NCI-H446 treated with DMSO at 0.1 percent for 48 hours (cell line): ENCODE measurements at regions not wholly inside any gene's neighbourhood (a gene's known extent, or its start where the extent isn't known, plus 50 kb on each side); places are given as distances from the start of the nearest gene placed in this dataset.
A peak's percentile ranks its signal among the peaks of the same experiment; 100 is the strongest.

Experiments
- DNase-seq: peaks from one replicate; lab custom pipeline; 2025; lab: John Stamatoyannopoulos, UW

- peak; percentile 28 for DNase-seq
These were observed 171.6 kb downstream of the SLC6A15 start for GRCh38 chr12:84741031-84741430.

GRCh38 chr12:84740602-84741001 lies 172.0 kb downstream of the SLC6A15 start:
- DNase-seq = no peak

- DNase-seq = peak; percentile 29
These were observed 174.1 kb downstream of the SLC6A15 start for GRCh38 chr12:84738481-84738972.

DNA sequence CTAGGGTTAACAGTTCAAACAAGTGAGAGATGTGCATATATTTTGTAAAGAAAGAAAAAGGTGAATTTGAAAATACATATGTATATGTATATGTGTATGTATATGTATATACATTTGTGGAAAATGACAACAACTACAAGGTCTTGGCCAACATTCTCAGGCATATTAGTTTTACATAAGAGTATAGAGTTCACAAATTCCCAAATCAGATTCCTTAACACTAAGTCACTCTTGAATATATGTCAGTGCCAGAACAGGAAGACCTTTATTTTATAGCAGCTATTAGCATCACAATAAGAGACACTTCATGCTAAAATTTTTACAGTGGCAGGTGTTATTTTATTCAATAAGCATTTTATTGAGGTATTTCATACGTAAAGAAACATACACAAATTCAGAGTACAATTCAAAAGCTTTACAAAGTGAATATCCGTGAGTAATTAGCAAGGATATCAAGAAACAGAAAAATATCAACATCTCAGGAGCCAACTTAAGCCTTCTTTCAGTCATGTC lies 179.7 kb downstream of the SLC6A15 start:
- DNase-seq = no peak

- DNase-seq = no peak
These were observed 181.9 kb downstream of the SLC6A15 start for GRCh38 chr12:84730561-84731162.

- no peak for DNase-seq
These were observed 184.6 kb downstream of the SLC6A15 start for GRCh38 chr12:84727961-84728360.

- no peak for DNase-seq
These were observed 185.8 kb downstream of the SLC6A15 start for GRCh38 chr12:84726780-84727179.

GRCh38 chr12:84723988-84724387 lies 188.6 kb downstream of the SLC6A15 start:
- no peak for DNase-seq

DNA sequence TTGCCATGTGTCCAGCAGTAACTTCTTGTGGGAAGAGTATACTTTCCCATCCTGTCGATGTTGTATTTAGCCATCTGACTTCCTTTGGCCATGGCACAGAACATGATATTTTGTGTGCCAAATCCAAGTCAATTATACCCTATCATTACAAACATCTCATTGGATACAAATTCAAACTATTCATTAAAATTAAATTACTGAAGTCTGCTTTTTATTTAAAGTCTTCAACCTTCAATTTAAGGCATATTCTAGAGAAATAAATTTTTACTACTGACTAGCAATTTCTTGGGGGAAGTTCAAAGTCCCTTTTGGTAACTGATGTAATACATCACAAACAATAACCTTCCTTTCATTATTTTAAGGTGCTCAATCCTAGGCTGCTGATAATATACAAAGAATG lies 192.6 kb downstream of the SLC6A15 start:
- DNase-seq = no peak

- no peak for DNase-seq
These were observed 193.7 kb downstream of the SLC6A15 start for GRCh38 chr12:84718906-84719305.

- no peak for DNase-seq
These were observed 199.9 kb downstream of the SLC6A15 start for GRCh38 chr12:84712747-84713146.

DNA sequence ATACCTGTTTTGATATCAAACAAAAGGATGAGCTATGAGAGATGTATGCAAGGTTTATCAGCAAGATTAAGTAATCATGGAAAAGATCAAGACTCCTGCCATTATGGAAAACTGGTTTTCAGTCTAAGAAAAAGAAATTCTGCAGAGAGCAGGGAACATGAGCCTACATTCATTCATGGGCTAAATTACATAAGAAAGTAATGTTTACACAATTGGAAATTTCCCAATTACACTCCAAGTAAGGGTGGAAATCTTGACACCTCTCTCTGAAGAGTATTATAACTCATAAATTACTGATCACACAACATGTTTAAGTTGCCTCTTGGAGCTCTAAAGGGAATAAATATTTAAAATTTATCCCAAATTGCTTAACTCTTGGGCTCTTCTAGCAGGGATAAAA lies 206.2 kb downstream of the SLC6A15 start:
- no peak for DNase-seq

DNA sequence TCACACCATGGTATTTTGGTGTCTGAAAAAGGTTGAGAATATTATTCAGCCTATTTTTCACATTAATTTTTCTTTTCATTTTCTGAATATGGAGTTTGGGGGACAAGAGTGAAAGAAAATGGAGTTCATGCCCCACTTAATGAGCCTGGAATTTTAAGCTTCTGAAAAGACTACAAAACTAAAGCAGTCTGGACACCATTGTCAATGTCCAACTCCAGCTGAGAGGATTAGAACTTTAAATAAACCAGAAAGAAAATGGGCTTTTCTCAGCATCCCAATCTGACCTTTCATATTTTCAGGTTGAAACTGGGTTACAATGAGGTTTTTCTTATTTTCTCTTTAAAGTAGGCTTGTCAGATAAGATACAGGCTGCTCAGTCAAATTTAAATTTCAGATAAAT lies 207.7 kb downstream of the SLC6A15 start:
- no peak for DNase-seq

- no peak for DNase-seq
These were observed 210.6 kb downstream of the SLC6A15 start for GRCh38 chr12:84702001-84702400.

- no peak for DNase-seq
These were observed 211.6 kb downstream of the SLC6A15 start for GRCh38 chr12:84701041-84701440.

GRCh38 chr12:84698576-84699333 lies 213.8 kb downstream of the SLC6A15 start:
- DNase-seq = no peak

DNA sequence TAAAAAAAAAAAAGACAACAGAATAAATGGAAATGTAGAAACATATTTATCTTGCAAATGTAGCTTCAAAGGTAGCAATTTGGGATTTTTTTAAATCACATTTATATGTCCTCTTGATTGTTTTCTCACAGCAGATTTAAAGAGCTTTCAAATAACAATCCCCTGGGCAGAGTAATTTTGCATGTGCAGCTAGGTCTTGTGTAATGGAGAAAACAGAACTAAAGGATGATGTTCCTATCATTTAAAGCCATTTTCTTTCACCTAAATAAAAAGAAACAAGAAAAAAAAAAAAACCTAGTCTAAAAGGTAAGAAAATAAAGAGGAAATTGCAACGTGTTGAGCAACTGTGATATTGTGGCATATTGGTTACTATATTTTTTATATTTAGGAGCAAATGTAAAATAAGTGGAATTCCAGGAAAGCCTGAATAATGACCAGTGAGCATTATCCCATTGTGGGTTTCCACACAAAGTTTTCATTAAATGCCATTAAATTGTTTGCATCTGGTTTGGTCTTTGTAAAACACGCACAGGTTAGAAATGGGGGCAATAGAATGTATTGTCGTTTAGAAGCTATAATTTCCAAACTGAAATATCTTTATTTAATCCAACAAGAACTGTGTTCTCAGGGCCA lies 215.6 kb downstream of the SLC6A15 start:
- DNase-seq = no peak

GRCh38 chr12:84696281-84696680 lies 216.3 kb downstream of the SLC6A15 start:
- no peak for DNase-seq

- peak; percentile 97 for DNase-seq
These were observed 218.5 kb downstream of the SLC6A15 start for GRCh38 chr12:84694116-84694515.

- DNase-seq = no peak
These were observed 220.5 kb downstream of the SLC6A15 start for GRCh38 chr12:84692071-84692470.

- DNase-seq = no peak
These were observed 221.3 kb downstream of the SLC6A15 start for GRCh38 chr12:84691266-84691665.

- DNase-seq = no peak
These were observed 223.0 kb downstream of the SLC6A15 start for GRCh38 chr12:84689638-84690037.

- no peak for DNase-seq
These were observed 227.2 kb downstream of the SLC6A15 start for GRCh38 chr12:84685379-84685778.
